GM18909 (cell line): ENCODE measurements at regions not wholly inside any gene's neighbourhood (a gene's known extent, or its start where the extent isn't known, plus 50 kb on each side); places are given as distances from the start of the nearest gene placed in this dataset.

Source experiments
- ATAC-seq: cut with Tn5 transposase; IDR thresholded peaks from one replicate; pipeline ENCODE4 v1.9.1; 2021; ENCODE audit warnings: mild to moderate bottlenecking; ENCODE audit not compliant: unreplicated experiment, poor library complexity

DNA sequence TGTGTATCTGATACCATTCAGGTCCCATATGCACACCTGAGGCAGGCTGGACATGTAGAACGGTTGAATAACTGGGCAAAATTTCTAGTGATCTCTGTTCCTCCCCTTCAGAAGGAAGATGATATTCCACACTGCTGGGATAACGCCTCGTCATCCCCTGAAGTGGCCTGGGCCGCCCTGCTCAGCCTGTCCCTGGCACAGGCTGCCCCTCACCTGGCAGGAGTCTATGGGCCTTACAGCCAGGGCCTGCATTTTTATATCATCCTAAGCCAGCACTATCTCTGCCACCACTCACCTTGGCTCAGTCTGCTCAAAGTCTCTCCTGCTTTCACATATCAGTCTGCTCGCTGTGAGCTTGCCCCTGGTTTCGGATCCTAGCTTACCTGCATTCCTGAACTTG lies 209.2 kb downstream of the CSNK2A3 start:
- ATAC-seq, result no peak

- no peak for ATAC-seq
These were observed 210.6 kb downstream of the CSNK2A3 start for GRCh38 chr11:11142430-11142829.

- ATAC-seq, result no peak
These were observed 212.0 kb downstream of the CSNK2A3 start for GRCh38 chr11:11141065-11141464.

GRCh38 chr11:11140510-11140909 lies 212.5 kb downstream of the CSNK2A3 start:
- no peak for ATAC-seq

- no peak for ATAC-seq
These were observed 215.7 kb downstream of the CSNK2A3 start for GRCh38 chr11:11137339-11137738.

GRCh38 chr11:11135820-11136476 lies 217.1 kb downstream of the CSNK2A3 start:
- ATAC-seq, result no peak

DNA sequence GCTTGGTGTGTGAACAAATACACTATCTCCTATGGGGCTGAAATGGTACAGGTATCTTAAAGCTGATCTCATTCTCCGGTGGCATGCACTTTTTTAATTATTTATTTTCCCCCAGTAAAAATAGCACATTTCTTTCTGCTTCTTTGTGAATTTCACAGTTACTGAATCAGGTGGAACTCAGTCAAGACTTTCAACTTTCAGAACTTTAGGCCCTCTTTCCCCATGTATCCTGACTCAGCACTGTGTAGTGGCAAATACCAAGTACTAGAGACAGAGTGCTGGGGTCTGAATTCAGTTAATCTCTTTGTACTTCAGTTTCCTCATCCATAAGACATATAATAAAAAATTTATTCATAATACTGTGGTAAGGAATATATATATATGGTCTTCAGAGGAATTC lies 223.9 kb downstream of the CSNK2A3 start:
- no peak for ATAC-seq

DNA sequence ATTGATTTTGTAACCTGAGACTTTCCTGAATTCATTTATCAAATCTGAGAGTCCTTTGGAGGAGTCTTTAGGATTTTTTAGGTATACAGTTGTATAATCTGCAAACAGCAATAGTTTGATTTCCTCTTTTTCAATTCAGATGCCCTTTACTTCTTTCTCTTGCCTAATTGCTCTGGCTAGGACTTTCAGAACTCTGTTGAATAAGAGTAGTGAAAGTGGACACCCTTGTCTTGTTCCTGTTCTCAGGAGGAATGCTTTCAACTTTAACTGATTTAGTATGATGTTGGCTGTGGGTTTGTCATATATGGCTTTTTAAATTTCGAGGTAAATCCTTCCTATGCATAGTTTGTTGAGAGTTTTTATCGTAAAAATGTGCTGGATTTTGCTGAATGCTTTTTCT lies 227.4 kb downstream of the CSNK2A3 start:
- ATAC-seq, result no peak

DNA sequence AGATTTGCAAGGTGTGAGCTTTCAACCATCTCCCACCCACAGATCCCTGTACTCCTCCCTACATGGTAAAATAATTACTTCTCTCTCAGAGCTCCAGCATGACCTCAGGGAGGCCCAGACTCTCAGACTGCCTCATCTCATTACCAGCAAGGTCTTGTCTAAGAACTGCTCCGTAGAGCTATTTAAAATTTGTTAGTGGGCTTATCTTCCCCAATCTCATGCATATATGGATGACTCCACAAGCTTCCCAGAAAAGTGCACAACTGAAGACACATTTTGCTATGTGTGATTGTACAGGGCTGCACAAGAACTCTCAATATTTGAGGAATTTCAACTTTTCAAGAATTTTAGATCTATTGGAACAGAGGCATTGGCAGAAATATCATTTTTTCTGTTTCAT lies 230.3 kb downstream of the CSNK2A3 start:
- ATAC-seq, result no peak

- ATAC-seq, result no peak
These were observed 233.1 kb downstream of the CSNK2A3 start for GRCh38 chr11:11119917-11120316.

- ATAC-seq, result no peak
These were observed 235.3 kb downstream of the CSNK2A3 start for GRCh38 chr11:11117730-11118129.

DNA sequence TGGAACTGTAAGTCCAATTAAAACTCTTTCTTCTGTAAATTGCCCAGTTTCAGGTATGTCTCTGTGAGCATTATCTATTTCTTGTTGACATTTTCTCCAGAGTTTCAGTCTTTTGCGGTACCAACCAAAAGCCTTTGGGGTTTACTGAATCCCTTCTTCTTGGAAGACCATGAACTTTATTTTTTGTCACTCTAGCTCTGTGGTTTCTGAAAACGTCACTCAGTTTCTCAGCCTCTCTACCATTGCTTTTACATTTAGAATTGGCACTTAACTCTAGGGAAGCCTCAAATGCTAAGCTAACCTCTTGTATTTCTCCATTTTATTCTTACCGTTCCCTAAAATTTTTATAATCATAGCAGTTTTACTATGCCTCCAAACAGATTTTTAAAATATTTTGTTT lies 237.6 kb downstream of the CSNK2A3 start:
- no peak for ATAC-seq

DNA sequence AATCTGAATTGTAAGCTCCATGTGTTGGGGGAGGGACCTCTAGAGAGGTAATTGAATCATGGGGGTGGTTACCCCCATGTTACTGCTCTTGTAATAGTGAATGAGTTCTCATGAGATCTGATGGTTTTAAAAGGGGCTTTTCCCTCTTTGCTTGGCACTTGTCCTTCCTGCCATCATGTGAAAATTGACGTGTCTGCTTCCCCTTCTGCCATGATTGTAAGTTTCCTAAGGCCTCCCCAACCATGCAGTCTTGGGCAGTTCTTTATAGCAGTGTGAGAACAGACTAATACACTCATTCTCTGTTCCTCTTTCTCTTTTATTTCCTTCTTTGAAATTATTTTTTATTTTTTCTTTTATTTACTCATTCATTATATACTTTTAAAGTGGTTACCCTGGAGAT lies 239.4 kb downstream of the CSNK2A3 start:
- ATAC-seq, result no peak

DNA sequence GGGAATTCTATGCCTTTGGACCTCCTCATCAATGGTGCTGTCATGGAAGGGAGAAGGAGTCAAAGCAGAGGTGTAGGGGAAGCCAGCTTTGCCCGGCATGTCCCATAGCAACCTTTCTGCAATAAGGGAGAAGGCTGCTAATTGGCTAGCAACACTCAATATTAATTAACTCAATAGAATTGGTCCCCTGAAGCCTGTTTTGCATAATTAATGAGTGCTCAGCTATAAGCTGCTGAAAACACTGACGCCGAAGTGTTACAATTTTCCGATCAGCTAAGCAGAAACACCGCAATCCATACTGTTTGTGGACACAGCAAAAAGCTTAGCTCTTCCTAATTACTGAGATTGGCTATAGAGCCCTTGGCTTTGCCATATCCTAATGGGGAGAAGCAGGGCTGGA lies 245.0 kb downstream of the CSNK2A3 start:
- ATAC-seq, result no peak

DNA sequence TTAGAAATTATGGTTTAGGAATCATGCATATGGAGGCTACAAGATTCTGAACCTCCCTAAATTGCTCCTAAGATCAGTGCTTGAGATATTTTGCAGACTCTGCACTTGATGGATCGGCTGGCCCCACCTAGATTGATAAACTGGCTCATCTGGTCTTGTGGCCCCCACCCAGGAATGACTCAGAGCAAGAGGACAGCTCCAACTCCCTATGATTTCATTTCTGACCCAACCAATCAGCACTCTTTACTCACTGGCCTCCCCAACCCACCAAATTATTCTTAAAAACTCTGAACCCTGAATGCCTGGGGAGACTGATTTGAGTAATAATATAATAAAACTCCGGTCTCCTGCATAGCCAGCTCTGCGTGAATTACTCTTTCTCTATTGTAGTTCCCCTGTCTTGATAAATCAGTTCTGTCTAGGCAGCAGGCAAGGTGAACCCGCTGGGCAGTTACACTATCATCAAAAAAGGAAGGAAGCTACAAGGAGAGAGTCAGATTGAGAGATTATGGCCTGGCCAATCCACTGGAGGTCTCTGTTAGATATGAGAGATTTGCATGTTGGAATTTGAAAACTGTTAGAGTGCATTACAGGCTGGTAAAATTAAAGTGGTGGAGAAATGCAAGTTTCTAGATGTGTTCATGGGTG lies 245.8 kb downstream of the CSNK2A3 start:
- no peak for ATAC-seq

GRCh38 chr11:11105361-11105760 lies 247.5 kb upstream of the ZBED5 start:
- no peak for ATAC-seq

DNA sequence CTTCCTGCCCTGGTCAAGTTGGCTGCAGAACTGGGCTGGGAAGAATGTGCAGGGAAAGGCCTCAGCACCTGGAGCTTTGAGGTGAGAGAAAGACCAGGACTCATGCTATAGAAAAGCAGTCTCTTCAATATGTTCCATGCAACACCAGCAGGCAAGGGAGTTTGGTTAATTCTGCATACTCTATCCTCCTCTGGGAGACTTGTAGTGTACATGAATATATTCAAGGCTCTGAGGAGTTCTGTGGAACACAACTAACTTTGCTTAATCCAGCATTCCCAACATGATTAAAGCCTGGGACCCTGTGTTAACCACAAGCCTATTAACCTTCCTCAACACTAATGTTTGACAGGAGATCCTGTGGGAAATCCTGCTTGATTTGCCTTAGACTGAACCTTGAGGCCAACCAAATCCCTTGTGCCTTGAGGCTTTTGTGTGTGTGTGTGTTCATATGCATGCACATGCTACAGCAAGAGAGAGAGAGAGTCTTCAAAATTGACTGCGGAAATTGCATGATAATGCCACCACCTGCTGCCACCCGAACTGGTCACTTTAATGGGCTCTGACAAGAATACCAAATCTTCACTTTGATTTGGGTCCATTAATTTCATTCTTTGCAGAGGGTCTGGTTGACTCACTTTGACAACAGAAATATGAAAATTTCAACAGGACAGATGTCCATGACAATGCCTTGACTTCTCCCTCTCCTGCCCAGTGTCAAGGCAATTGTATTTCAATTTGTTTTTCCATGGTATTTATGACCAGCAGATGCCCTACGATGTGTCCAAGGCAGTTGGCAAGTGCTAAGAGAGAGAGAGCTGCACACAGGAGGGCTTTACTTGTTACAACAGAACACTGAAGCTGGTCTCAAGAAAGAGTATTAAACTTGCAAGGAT lies 238.2 kb upstream of the ZBED5 start:
- no peak for ATAC-seq

DNA sequence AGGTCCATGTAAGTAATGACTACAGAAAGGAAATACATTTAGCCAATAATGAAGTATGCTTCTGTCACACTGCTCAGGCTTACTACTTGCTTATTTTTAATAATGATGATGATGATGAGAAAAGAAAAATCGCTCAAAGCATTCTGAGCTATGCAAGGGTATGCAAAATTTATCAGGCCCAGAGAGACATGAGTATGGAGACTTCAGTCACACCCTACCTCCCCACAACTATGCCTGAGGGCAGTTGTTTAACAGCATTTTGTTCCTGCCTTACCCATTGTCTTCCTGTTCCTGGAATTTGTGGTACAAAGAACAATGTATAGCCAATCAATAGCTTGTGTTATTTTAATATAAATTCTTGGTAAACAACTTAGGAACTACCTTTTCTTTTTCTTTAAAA lies 232.6 kb upstream of the ZBED5 start:
- no peak for ATAC-seq

DNA sequence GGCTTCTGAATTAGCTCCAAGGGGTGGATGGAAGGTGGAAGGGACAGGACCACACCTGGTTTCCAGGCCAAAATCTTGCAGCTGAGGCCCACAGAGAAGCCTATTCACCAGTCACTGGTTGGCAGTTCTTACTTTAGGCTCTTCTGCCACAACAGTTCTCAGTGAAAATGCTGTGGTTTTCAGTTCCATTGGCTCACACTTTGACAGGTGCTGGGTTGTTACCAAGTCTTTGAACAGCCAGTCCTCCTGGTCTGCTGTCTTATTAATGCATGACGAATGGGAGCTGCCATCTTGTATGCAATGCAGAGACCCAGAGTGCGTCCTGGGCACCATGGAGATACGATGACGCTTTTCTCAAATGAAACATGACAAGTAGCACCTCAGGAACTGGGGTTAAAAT lies 232.0 kb upstream of the ZBED5 start:
- ATAC-seq, result no peak

- no peak for ATAC-seq
These were observed 229.1 kb upstream of the ZBED5 start for GRCh38 chr11:11086979-11087378.

GRCh38 chr11:11085580-11085979 lies 227.7 kb upstream of the ZBED5 start:
- no peak for ATAC-seq
